DMS114 treated with DMSO at 0.1 percent for 48 hours (cell line): ENCODE measurements at regions not wholly inside any gene's neighbourhood (a gene's known extent, or its start where the extent isn't known, plus 50 kb on each side); places are given as distances from the start of the nearest gene placed in this dataset.

Experiments
- DNase-seq: peaks from one replicate; lab custom pipeline; 2025; ENCODE audit not compliant: unreplicated experiment; lab: John Stamatoyannopoulos, UW

GRCh38 chr1:55703726-55704363, 488.7 kb upstream of the USP24 start:
- no peak for DNase-seq

- peak; percentile 19 for DNase-seq
Observed at GRCh38 chr1:55702064-55702463, 486.9 kb upstream of the USP24 start.

GRCh38 chr1:55700359-55701130, 485.4 kb upstream of the USP24 start:
- no peak for DNase-seq

GRCh38 chr1:55699228-55699627, 484.1 kb upstream of the USP24 start:
- DNase-seq = no peak

- DNase-seq = no peak
Observed at GRCh38 chr1:55697997-55698535, 482.9 kb upstream of the USP24 start.

GRCh38 chr1:55696891-55697290, 481.7 kb upstream of the USP24 start:
- DNase-seq = no peak

GRCh38 chr1:55696181-55696754, 481.1 kb upstream of the USP24 start:
- DNase-seq = no peak

- no peak for DNase-seq
Observed at GRCh38 chr1:55695552-55695951, 480.4 kb upstream of the USP24 start.

GRCh38 chr1:55695151-55695550, 480.0 kb upstream of the USP24 start:
- DNase-seq = no peak

GRCh38 chr1:55694310-55694801, 479.2 kb upstream of the USP24 start:
- no peak for DNase-seq

GRCh38 chr1:55692726-55693125, 477.6 kb upstream of the USP24 start:
- no peak for DNase-seq

- no peak for DNase-seq
Observed at GRCh38 chr1:55690366-55690765, 475.2 kb upstream of the USP24 start.

- DNase-seq = no peak
Observed at GRCh38 chr1:55689800-55690199, 474.6 kb upstream of the USP24 start.

GRCh38 chr1:55685560-55685959, 470.4 kb upstream of the USP24 start:
- no peak for DNase-seq

GRCh38 chr1:55684131-55684650, 469.0 kb upstream of the USP24 start:
- no peak for DNase-seq

GRCh38 chr1:55682198-55682597, 467.0 kb upstream of the USP24 start:
- DNase-seq = no peak

GRCh38 chr1:55679971-55680370, 464.8 kb upstream of the USP24 start:
- no peak for DNase-seq

GRCh38 chr1:55673416-55673815, 458.3 kb upstream of the USP24 start:
- DNase-seq = no peak

GRCh38 chr1:55670331-55671082, 455.3 kb upstream of the USP24 start:
- no peak for DNase-seq

- DNase-seq = no peak
Observed at GRCh38 chr1:55669293-55669692, 454.1 kb upstream of the USP24 start.

- no peak for DNase-seq
Observed at GRCh38 chr1:55662875-55663274, 447.7 kb upstream of the USP24 start.
